ENCODE measurements at regions not wholly inside any gene's neighbourhood (a gene's known extent, or its start where the extent isn't known, plus 50 kb on each side); places are given as distances from the start of the nearest gene placed in this dataset.

DNA sequence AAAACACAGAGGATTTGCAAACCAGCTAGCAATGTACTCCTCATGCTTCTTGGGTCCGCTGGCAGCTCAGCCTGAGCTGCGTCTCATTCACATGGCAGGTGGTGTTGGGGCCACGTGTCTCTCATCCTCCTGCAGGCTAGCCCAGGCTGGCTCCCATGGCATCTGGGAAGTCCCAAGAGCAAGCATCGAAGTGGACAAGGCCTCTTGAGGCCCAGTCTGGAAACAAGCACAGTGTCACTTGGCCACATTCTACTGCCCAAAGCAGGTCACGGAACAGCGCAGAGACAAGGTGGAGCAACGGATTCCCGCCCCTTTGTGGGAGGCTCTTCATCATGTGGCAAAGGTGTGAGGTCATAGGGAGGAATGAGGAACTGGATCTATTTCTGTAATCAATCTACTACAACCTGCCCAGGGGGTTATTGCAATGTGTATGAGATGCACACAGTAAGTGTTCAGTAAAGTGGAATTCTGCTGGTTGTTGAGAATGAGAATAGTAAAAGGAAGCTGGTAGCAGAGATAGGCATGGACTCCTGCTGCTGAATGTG is 128.3 kb downstream of the TPRA1 start:
- Histone ChIP-seq H3K27ac (no peak overlapping the region), H3K27me3 (peaks cover 1% of the 10 kb centered on the region), H3K9me3 (no peaks in the 10 kb centered on the region), H3K9ac (ENCODE audit: low read depth in 2 of 2, low read length in 2 of 2) (no peak overlapping the region), H3K4me3 (no peak overlapping the region), H3K4me1 (no peaks in the 10 kb centered on the region), H3K36me3 (no peaks in the 10 kb centered on the region)
- TF ChIP-seq, protein P1, sequence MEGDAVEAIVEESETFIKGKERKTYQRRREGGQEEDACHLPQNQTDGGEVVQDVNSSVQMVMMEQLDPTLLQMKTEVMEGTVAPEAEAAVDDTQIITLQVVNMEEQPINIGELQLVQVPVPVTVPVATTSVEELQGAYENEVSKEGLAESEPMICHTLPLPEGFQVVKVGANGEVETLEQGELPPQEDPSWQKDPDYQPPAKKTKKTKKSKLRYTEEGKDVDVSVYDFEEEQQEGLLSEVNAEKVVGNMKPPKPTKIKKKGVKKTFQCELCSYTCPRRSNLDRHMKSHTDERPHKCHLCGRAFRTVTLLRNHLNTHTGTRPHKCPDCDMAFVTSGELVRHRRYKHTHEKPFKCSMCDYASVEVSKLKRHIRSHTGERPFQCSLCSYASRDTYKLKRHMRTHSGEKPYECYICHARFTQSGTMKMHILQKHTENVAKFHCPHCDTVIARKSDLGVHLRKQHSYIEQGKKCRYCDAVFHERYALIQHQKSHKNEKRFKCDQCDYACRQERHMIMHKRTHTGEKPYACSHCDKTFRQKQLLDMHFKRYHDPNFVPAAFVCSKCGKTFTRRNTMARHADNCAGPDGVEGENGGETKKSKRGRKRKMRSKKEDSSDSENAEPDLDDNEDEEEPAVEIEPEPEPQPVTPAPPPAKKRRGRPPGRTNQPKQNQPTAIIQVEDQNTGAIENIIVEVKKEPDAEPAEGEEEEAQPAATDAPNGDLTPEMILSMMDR (IDR thresholded peaks at IDR 0.05), result no peak
- intact Hi-C loops (cut with DNase I), result no loop called here
- DNase-seq, result no peak

DNA sequence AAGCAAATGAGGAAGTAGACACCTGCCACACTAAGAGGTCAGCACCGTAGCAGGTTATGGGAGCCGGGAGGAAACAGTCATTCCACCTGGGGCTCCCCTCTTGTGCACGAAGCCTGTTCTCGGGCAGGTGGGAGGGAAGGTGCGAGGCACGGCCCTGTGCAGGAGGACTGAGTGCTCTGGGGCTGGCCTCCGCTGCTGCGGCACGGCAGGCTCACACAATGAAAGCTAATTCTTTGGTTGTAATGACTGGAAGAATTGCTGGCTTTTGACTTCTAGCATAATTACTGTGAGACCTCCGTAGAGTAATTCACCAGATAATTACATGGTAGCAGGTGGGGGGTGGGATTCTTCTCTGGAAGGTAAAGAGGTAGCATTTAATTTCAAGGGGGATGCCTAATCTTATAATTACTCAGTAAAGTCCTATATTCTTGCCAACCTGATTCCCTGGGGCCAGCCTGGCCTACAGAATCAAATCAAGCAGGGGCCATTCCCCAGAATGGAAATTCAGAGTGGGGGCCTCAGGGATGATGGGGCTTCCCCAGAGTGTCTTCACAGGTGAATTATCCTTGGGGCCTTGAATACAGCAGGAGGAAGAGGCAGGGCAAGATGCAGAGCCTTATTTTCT is 129.1 kb downstream of the TPRA1 start:
- intact Hi-C loops (cut with DNase I), result no loop called here
- no peaks in the 10 kb centered on the region for H3K9me3 ChIP-seq
- H3K27me3 ChIP-seq, result peaks cover 9% of the 10 kb centered on the region
- no peak overlapping the region for H3K4me3 ChIP-seq
- no peak overlapping the region for H3K27ac ChIP-seq
- DNase-seq, result no peak
- peaks cover 3% of the 10 kb centered on the region for H3K4me1 ChIP-seq
- no peak overlapping the region for H3K9ac ChIP-seq (ENCODE audit: low read depth in 2 of 2, low read length in 2 of 2)
- H3K36me3 ChIP-seq, result no peaks in the 10 kb centered on the region
- TF ChIP-seq, protein P1 (IDR thresholded peaks at IDR 0.05), result no peak

DNA sequence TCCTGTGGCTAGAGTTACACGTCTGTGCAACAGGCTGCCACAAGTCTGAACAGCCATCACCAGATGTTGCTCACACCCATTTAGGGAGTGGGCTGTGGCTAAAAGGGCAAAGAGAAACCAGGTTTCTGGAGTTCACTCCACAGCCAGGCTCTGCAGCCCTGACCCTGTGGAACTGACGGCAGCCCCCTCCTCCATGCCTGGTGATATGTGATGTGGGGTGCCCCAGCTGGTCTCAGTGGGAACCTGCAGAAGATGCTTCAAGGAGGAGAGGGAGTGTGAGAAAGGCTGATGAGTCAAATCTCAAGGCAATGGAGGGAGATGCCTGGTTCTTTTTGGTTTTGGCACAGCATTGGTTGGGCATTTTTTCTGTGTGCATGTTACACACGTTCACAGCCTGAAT is 130.6 kb downstream of the TPRA1 start:
- H3K36me3 ChIP-seq, result no peaks in the 10 kb centered on the region
- no peak overlapping the region for H3K27ac ChIP-seq
- peaks cover 17% of the 10 kb centered on the region for H3K27me3 ChIP-seq
- intact Hi-C loops (cut with DNase I), result loop anchor here (5.0 kb wide), 2 partner anchors 708 to 778 kb away; no protein-coding TSS in a partner anchor
- TF ChIP-seq, protein P1 (IDR thresholded peaks at IDR 0.05), result no peak
- no peak for DNase-seq
- no peak overlapping the region for H3K4me3 ChIP-seq
- peaks cover 12% of the 10 kb centered on the region for H3K4me1 ChIP-seq
- no peak overlapping the region for H3K9ac ChIP-seq (ENCODE audit: low read depth in 2 of 2, low read length in 2 of 2)
- H3K9me3 ChIP-seq, result no peaks in the 10 kb centered on the region

DNA sequence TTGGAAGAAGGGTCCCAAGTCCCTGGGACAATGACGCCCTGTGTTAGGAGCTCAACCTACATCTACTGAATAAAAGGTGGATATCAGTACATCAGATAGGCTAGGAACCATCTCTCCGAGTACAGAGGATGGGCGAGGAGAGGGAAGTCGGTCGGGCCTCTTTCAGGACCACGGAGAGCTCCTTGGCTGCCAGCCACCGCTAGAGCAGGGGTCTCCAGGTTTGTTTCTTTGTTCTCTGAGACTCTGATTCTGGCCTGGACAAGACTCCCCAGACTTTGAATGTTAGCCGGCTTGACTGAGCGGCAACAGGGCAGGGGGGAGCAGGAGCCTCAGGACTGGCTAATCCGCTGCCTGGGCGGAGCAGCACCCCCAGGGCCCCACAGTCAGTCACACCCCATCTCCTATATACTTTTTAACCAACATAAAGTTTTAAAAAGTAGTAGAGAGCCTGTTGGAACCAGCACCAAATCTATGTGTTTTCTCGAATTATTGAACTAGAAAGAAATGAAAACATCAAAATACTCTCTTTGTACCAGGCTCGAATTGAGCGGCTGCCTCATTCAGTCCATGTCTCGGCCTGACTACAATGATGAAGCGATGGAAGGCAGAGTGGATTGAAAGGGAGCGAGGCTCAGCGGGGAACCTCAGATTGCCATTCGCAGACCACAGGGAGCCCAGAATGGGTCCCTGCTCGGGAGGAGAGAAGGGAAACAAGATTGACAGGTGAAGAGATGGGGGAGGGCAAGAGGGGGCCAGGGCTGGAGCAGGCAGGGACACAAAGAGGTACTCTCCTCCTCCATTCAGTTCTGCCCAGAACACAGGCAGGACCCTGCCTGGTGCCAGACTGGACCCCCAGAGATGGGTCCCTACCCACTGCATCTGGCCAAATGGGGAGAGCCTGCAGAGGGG is 131.6 kb downstream of the TPRA1 start:
- no peak for DNase-seq
- TF ChIP-seq, protein P1 (IDR thresholded peaks at IDR 0.05), result no peak
- intact Hi-C loops (cut with DNase I), result loop anchor here (5.0 kb wide), 2 partner anchors 707 to 777 kb away; no protein-coding TSS in a partner anchor
- no peak overlapping the region for H3K27ac ChIP-seq
- H3K36me3 ChIP-seq, result no peaks in the 10 kb centered on the region
- H3K4me1 ChIP-seq, result peaks cover 12% of the 10 kb centered on the region
- H3K9me3 ChIP-seq, result no peaks in the 10 kb centered on the region
- H3K9ac ChIP-seq (ENCODE audit: low read depth in 2 of 2, low read length in 2 of 2), result no peak overlapping the region
- H3K27me3 ChIP-seq, result peaks cover 17% of the 10 kb centered on the region
- H3K4me3 ChIP-seq, result no peak overlapping the region

DNA sequence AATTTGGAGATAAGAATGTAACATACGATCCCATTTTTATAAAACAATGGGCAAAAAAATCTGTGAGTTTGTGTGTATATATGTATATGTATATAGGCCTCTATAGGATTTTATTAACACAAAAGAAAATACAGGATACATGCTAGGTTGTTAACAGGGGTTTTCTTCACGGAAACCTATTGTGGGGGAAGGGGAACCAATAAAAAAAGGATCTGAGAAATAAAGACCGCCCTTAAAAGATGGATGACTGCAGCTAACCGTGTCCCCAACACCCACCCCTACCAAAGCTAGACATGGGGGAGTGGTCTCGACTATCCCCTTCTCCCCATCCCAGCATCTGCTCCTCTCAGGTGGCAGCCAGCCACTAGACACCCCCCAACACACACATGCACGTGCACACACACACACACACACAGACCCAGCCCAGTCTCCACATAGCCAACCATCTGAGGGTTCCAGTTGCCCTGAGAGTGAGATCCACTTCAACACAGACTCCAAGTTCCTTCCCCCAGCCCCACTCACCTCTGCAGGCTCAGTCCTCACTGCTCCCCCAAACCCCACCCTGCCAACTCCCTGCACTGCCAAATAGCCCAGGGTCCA is 132.9 kb downstream of the TPRA1 start:
- H3K4me1 ChIP-seq, result peaks cover 12% of the 10 kb centered on the region
- H3K27me3 ChIP-seq, result peaks cover 17% of the 10 kb centered on the region
- no peaks in the 10 kb centered on the region for H3K9me3 ChIP-seq
- TF ChIP-seq, protein P1 (IDR thresholded peaks at IDR 0.05), result no peak
- no peak overlapping the region for H3K27ac ChIP-seq
- H3K9ac ChIP-seq (ENCODE audit: low read depth in 2 of 2, low read length in 2 of 2), result no peak overlapping the region
- no peaks in the 10 kb centered on the region for H3K36me3 ChIP-seq
- intact Hi-C loops (cut with DNase I), result loop anchor here (5.0 kb wide), 2 partner anchors 705 to 775 kb away; no protein-coding TSS in a partner anchor
- no peak for DNase-seq
- H3K4me3 ChIP-seq, result no peak overlapping the region
